T-helper 1 cell (primary cell): ENCODE measurements at regions not wholly inside any gene's neighbourhood (a gene's known extent, or its start where the extent isn't known, plus 50 kb on each side); places are given as distances from the start of the nearest gene placed in this dataset.

Experiments used
- DNase-seq, 5 donors: peaks; one replicate each; pipeline ENCODE4 v3.0.0-alpha.2; 2012 to 2020

- DNase-seq = no peak
Observed at GRCh38 chr15:46735115-46735514, 982.2 kb upstream of the SEMA6D start.

DNA sequence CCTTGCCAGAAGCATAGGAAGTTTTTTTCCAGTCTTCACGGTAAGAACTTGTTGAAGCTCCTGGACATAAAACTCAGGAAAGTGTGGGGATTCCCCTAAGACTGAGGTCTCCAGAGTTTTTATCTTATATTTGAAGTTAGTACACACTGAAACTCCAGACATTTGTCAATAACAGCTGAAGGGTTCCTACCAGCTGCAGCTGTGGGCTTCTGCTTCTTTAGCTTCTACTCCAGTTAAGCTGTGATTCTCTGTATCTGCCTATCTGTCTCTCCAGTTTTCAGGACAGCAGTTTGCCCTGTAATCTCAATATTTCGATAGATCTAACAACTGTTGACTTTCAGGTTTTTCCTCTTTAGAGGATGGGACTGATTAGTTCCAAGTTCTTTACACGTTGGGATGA lies 966.0 kb upstream of the SEMA6D start:
- no peak for DNase-seq

DNA sequence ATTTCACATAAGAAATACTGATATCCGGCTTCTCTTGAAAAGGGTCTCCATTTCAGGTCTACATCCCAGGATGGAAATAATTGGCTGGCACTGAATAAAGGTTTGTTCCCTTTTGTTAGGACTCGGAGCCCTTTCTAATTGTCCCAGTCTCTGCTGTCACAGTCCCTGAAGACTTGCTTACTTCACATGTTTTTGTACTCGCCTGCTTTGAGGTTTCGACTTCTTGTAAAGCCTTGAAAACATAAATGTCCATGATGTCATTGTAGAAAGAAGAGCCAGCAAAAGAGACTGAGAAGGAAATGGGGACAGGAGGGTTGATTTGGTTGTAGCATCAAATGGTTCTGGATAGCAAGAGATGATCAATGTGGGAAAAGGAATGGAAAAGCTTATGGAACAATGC lies 963.4 kb upstream of the SEMA6D start:
- DNase-seq = no peak

GRCh38 chr15:46763091-46763490 lies 954.2 kb upstream of the SEMA6D start:
- DNase-seq = no peak

DNA sequence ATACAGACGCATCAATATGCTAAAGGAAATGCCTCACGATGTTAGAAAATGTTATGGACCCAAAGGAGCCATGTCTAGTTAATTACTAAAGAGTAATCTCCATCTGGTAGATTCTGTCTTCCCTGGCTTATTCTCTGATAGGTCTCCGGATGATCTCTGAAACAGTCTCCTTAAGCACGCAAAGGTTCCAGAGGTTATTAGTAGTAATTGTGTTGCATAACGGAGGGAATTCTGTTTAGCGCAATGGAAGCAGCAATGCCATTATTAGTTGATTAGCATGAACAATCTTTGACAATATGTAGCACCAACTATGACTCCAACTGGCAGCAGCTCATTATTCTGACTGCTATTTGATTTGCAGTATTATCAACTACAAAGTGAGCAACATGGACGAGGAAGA lies 952.5 kb upstream of the SEMA6D start:
- DNase-seq = no peak

DNA sequence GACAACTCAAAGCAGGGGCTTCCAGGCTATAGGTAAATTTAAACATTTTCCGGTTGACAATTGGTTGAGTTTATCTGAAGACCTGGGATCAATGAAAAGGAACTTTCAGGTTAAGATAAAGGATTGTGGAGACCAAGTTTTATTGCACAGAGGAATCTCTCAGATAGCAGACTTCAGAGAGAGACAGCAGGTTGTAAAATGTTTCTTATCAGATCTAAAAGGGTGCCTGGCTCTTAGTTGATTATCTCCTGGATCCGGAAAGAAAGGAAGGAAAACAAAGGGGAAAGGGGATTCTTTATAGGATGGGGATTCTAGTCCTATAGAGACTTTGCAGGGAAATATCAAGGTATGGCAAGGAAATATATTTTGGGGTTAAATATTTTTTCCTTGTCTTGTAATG lies 951.3 kb upstream of the SEMA6D start:
- no peak for DNase-seq

- DNase-seq = no peak
Observed at GRCh38 chr15:46768287-46768686, 949.0 kb upstream of the SEMA6D start.

- no peak for DNase-seq
Observed at GRCh38 chr15:46773016-46773415, 944.3 kb upstream of the SEMA6D start.

GRCh38 chr15:46778876-46779275 lies 938.4 kb upstream of the SEMA6D start:
- DNase-seq = no peak

DNA sequence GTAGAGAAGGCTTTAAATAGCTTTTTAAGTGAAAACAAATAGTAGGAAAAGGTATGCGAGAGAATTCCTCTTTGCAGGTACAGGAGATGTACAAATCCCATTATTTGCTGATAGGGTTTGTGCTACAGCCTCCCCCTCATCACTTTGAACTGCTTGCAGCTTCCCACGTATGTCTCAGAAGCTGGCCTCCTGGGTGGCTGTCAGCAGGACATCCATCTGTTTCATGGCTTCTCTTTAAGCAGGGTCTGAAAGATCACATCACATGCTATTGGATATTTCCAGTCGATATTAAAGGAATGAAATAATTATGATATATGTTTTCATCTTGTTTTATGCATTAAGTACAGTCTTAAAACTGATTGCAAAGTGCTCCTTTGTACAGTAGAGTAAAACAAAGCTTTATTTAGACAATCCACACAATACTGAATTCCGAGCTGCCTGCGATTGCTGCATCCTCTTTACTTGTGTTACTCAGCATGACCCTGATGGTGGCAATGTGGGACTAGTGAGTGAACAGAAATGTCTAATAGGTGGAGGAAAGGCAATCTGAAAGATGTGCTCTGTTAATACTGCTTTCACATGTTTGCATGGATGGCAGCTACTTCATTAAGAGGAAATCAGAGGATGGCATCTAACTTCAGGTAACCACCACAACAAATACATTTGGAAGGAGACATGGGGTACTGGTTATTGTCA lies 930.6 kb upstream of the SEMA6D start:
- DNase-seq = no peak

GRCh38 chr15:46795685-46796084 lies 921.6 kb upstream of the SEMA6D start:
- no peak for DNase-seq

GRCh38 chr15:46808834-46809233 lies 908.5 kb upstream of the SEMA6D start:
- no peak for DNase-seq

- DNase-seq = no peak
Observed at GRCh38 chr15:46815240-46815639, 902.1 kb upstream of the SEMA6D start.

DNA sequence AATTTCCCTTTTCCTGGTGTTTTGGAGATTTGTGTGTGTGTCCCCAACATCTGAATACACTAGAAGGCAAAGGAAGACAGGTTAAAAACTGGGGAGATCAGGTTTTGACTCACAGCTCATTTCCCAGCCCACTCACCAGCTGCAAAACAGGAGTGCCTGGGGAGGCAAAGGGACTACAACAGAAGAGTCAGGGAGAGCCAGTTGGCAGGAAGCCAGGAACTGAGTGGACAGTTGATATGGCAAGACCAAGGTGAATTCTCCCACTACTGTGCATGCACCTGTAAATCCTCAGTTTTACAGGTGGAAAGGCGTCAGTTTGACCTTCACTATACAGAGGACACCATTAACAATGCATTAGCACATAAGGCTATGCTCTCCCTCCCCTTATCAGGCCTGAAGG lies 901.5 kb upstream of the SEMA6D start:
- DNase-seq = no peak

- no peak for DNase-seq
Observed at GRCh38 chr15:46848704-46849103, 868.6 kb upstream of the SEMA6D start.

GRCh38 chr15:46853600-46853999 lies 863.7 kb upstream of the SEMA6D start:
- DNase-seq = no peak

GRCh38 chr15:46854564-46854963 lies 862.7 kb upstream of the SEMA6D start:
- no peak for DNase-seq

DNA sequence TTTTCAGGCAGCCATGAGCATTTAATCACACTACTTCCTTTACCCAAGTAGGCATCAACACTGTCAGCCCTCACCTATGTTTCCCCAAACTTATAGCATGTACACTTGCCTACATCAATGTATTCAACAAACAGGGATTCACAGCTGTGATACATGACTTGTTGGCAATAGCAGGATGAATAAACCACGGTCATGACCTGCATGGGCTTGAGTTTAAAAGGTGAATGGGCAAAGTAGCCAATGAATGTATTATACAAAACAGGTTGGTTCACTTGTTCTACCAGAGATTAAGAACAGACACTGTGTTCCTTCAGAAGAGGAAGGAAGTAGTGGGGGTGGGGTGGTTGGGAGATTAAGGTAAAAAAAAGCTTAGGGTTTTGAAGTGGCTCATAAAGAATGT lies 861.9 kb upstream of the SEMA6D start:
- DNase-seq = no peak

DNA sequence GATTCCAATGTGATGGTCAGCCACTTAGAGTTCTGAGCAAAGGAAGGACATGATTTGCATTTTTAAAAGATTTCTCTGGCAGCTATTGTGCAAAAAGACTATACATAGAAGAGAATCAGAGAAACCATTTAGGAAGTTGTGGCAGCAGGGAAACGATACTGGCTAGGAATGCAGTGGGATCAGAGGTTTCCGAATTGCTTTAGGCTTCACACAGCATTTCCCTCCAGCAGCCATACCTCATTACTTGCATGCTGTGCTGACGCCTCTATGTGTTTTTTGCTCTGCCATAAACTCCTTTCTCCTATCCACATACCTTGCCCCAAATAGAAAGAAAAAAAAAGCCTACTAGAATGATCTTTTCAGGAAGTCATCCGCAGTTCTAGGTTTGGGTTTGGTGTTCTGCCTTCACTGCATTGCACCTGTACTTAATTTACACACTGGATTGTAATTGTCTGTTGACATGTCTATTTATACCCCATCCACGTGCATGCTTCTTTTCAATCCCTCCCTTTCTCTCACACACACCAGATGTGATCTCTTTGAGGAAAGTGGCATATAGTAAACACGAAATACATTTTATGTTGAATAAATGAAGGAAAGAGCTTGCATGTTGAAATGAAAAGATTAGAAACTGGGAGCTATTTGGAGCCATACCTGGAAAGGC lies 860.3 kb upstream of the SEMA6D start:
- no peak for DNase-seq

DNA sequence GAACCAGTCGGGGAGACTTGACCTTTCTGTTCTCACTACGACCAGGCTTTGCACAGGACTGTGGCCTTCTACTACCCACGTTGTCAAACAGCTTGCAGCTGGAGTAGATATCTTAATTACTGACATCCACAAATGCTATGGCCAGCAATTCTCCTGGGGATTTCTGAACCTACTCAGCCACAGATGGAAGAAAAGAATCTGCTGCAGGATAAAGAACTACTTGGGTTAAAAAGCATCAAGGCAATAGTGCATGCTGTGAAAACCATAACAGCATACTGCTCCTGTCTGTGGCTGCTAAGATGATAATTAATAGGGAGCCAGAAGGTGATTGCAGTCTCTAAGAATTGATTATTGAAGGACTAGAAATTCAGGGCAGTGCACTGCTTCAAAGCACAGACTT lies 859.2 kb upstream of the SEMA6D start:
- no peak for DNase-seq

DNA sequence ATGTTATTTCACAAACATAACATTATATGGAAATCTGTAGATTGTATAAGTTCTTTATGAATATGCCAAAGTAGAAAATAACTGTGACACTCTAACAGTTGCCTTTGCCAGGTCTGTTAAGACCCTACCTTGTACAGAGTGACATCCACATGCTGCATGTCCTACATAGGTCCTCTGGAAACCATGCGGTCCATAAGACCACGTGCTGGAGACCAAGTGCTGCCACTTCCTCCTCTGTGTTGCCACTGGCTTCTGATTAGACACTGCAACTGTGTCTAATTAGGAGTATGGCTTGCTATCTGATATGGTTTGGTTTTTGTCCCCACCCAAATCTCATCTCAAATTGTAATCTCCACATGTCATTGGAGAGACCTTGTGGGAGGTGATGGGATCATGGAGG lies 855.5 kb upstream of the SEMA6D start:
- DNase-seq = no peak

GRCh38 chr15:46865155-46865554 lies 852.1 kb upstream of the SEMA6D start:
- DNase-seq = no peak

DNA sequence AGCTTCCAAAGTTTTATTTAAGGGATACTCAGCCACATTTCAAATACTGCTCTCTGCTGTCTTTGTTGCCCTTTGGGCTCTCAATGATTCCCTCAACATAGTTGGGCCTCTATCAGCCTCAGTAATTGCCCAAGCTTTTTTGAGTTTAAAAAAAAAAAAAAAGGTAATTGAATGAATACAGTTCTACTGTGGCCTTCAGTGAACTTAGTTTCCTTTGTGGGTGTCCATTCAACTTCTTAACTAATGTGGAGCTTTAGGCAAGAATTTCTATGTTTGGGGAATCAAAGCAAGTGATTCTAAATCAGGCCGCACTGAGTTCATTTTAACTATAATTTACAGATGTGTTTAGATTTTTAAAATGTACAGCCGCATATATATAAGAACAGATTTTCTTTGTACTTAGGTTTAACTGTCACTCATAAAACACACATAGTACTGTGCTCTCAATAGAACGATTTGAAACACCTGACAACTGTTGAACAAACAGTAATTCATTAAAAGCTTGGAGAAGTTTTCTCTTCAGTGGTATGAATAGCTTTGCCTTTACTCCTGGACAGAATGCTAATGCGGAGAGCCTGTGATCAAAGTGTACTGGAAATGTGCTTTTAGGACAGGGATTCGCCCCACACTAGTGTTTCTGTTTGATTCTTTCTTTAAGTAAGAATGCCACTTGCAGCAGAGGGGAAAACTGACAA lies 844.9 kb upstream of the SEMA6D start:
- no peak for DNase-seq

GRCh38 chr15:46872981-46873330 lies 844.3 kb upstream of the SEMA6D start:
- DNase-seq = no peak
